Endodermal cell (in vitro differentiated cells): ENCODE measurements at regions not wholly inside any gene's neighbourhood (a gene's known extent, or its start where the extent isn't known, plus 50 kb on each side); places are given as distances from the start of the nearest gene placed in this dataset.

ENCODE experiments used
- DNase-seq: peaks from one replicate; pipeline ENCODE4 v3.0.0-alpha.2; 2017
- H3K27ac ChIP-seq: 2 replicates; pipeline ENCODE4 v1.5.1; 2013; ENCODE audit warnings: mild to moderate bottlenecking, low read depth, low read length, moderate library complexity
- H3K27me3 ChIP-seq: 2 replicates; pipeline ENCODE4 v1.6.1; 2013; ENCODE audit warnings: mild to moderate bottlenecking, low read length, moderate library complexity; ENCODE audit not compliant: insufficient read depth, control insufficient read depth, poor library complexity, severe bottlenecking
- H3K36me3 ChIP-seq: 2 replicates; pipeline ENCODE4 v1.7.0; 2013; ENCODE audit warnings: mild to moderate bottlenecking, low read length, moderate library complexity; ENCODE audit not compliant: control insufficient read depth, insufficient read depth
- H3K4me1 ChIP-seq: one replicate; pipeline ENCODE4 v1.7.0; 2013; ENCODE audit warnings: low read length; ENCODE audit not compliant: control insufficient read depth, insufficient read depth
- H3K4me3 ChIP-seq: 2 replicates; pipeline ENCODE4 v1.5.1; 2013; ENCODE audit warnings: mild to moderate bottlenecking, low read length, moderate library complexity
- H3K9ac ChIP-seq: 2 replicates; pipeline ENCODE4 v1.6.1; 2013; ENCODE audit warnings: mild to moderate bottlenecking, low read length, moderate library complexity; ENCODE audit not compliant: poor library complexity, severe bottlenecking; ENCODE audit errors: extremely low read depth
- H3K9me3 ChIP-seq: 2 replicates; pipeline ENCODE4 v1.6.1; 2013; ENCODE audit warnings: mild to moderate bottlenecking, low read length, moderate library complexity; ENCODE audit not compliant: control insufficient read depth
- H3K27ac Mint-ChIP-seq: 2 replicates; pipeline ENCODE4 v1.8.0; 2020; ENCODE audit warnings: mixed read lengths
- H3K27me3 Mint-ChIP-seq: 2 replicates; pipeline ENCODE4 v1.8.0; 2021; ENCODE audit warnings: mild to moderate bottlenecking, mixed read lengths; ENCODE audit not compliant: insufficient read depth
- H3K36me3 Mint-ChIP-seq: 2 replicates; pipeline ENCODE4 v1.8.0; 2020; ENCODE audit warnings: low read depth, mixed read lengths
- H3K4me1 Mint-ChIP-seq: 2 replicates; pipeline ENCODE4 v1.8.0; 2020; ENCODE audit warnings: mixed read lengths
- H3K4me3 Mint-ChIP-seq: 2 replicates; pipeline ENCODE4 v1.8.0; 2020; ENCODE audit warnings: mild to moderate bottlenecking, moderate library complexity, mixed read lengths
- H3K9me3 Mint-ChIP-seq: 2 replicates; pipeline ENCODE4 v1.8.0; 2020; ENCODE audit warnings: mild to moderate bottlenecking, mixed read lengths
- WGBS, 2 experiments: methylation state at CpG; one replicate each; pipeline versions ENCODE4 v1.1.5 to v1.1.7; 2013; ENCODE audit warnings: missing lambda C conversion rate in 2 of 2, mixed read lengths in 1 of 2; ENCODE audit not compliant: insufficient coverage in 1 of 2, insufficient read length in 1 of 2; 5-methylcytosine and 5-hydroxymethylcytosine counted together
- TF ChIP-seq, protein P1 (sequence below): fragments of 200-600 bp; sonication (generic); conservative IDR thresholded peaks from 2 replicates; pipeline ENCODE4 v1.5.0; 2021; ENCODE audit warnings: antibody characterized with exemption, mild to moderate bottlenecking

DNA sequence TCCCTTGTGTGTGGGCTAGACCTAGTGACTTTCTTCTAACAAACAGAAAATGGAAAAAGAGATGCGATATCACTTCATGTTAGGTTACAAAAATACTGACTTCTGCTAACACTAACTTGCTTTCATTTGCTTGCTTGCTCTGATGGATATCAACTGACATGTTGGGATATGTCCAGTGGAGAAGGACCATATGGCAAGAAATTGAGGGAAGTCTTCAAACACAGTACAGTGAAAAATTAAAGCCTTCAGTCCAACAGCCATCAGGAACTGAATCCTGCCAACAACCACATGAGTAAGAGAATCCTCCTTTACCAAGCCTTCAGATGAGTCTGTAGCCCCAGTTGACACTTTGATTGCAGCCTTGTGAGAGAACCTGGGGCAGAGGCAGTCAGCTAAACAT is 143.9 kb downstream of the MAIP1 start:
- Histone ChIP-seq H3K9ac (no peak overlapping the region), H3K27me3 (no peaks in the 10 kb centered on the region), H3K4me3 (no peak overlapping the region), H3K9me3 (no peaks in the 10 kb centered on the region), H3K27ac (no peak overlapping the region), H3K4me1 (no peaks in the 10 kb centered on the region), H3K36me3 (no peaks in the 10 kb centered on the region)
- no peak for DNase-seq
- Mint-ChIP-seq H3K4me1 (peaks cover 3% of the 10 kb centered on the region), H3K27ac (no peak overlapping the region), H3K4me3 (no peak overlapping the region), H3K27me3 (no peaks in the 10 kb centered on the region), H3K36me3 (no peaks in the 10 kb centered on the region), H3K9me3 (peaks cover 4% of the 10 kb centered on the region)
- 89 to 94% methylated on average over 1 of the region's 1 CpG for WGBS, 2 experiments
- TF ChIP-seq, protein P1, sequence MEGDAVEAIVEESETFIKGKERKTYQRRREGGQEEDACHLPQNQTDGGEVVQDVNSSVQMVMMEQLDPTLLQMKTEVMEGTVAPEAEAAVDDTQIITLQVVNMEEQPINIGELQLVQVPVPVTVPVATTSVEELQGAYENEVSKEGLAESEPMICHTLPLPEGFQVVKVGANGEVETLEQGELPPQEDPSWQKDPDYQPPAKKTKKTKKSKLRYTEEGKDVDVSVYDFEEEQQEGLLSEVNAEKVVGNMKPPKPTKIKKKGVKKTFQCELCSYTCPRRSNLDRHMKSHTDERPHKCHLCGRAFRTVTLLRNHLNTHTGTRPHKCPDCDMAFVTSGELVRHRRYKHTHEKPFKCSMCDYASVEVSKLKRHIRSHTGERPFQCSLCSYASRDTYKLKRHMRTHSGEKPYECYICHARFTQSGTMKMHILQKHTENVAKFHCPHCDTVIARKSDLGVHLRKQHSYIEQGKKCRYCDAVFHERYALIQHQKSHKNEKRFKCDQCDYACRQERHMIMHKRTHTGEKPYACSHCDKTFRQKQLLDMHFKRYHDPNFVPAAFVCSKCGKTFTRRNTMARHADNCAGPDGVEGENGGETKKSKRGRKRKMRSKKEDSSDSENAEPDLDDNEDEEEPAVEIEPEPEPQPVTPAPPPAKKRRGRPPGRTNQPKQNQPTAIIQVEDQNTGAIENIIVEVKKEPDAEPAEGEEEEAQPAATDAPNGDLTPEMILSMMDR, result no peak

DNA sequence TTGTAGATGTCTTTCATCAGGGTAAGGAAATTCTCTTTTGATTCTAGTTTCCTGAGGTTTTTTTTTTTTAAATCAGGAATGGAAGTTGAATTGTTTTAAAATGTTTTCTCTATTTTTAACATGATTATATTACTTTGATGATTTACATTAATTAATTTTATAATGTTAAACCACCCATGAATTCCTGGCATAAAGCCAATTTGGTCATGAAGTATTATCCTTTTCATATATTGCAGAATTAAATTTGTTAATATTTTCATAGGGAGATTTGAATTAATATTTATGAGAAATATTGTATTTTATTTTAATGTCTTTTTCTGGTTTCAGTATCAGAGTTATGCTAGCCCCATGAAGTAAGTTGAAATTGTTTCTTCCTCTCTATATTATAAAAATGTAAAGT is 144.6 kb downstream of the MAIP1 start:
- Mint-ChIP-seq H3K27ac (no peak overlapping the region), H3K4me1 (peaks cover 3% of the 10 kb centered on the region), H3K4me3 (no peak overlapping the region), H3K27me3 (no peaks in the 10 kb centered on the region), H3K36me3 (no peaks in the 10 kb centered on the region), H3K9me3 (peaks cover 4% of the 10 kb centered on the region)
- TF ChIP-seq, protein P1, result no peak
- H3K27ac ChIP-seq, result no peak overlapping the region
- H3K4me1 ChIP-seq, result no peaks in the 10 kb centered on the region
- no peak for DNase-seq
- no peak overlapping the region for H3K9ac ChIP-seq
- H3K4me3 ChIP-seq, result no peak overlapping the region
- no peaks in the 10 kb centered on the region for H3K36me3 ChIP-seq
- H3K27me3 ChIP-seq, result no peaks in the 10 kb centered on the region
- H3K9me3 ChIP-seq, result no peaks in the 10 kb centered on the region

DNA sequence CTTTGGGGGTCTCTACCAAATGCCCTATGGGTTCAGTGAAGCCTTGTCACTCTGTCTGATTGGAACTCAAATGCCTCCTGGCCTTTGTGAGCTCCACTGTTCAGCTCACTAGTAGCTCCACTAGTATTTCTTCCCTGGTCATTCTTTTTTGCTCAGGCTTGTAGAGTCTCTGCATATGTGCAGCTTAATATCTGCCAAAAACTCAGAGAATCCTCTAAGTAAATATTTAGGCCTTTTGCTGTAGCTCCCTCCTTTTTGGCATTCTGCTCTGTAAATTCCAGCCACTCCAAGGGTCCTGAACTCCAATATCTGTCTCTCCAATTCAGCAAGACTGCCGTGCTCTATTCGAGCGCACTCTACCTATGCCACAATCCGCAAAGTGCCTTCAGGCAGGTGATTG is 146.5 kb downstream of the MAIP1 start:
- H3K4me1 Mint-ChIP-seq, result no peaks in the 10 kb centered on the region

More for the DNA sequence above, 146.5 kb downstream of the MAIP1 start:
- Histone ChIP-seq H3K4me1 (no peaks in the 10 kb centered on the region), H3K9me3 (no peaks in the 10 kb centered on the region), H3K9ac (no peak overlapping the region), H3K4me3 (no peak overlapping the region), H3K36me3 (no peaks in the 10 kb centered on the region), H3K27me3 (no peaks in the 10 kb centered on the region), H3K27ac (no peak overlapping the region)
- no peak overlapping the region for H3K27ac Mint-ChIP-seq
- TF ChIP-seq, protein P1, result no peak
- 96 to 100% methylated on average over 3 to 4 of the region's 4 CpGs for WGBS, 2 experiments
- H3K4me3 Mint-ChIP-seq, result no peak overlapping the region
- no peaks in the 10 kb centered on the region for H3K36me3 Mint-ChIP-seq
- no peaks in the 10 kb centered on the region for H3K27me3 Mint-ChIP-seq
- H3K9me3 Mint-ChIP-seq, result no peaks in the 10 kb centered on the region
- DNase-seq, result no peak
